Caco-2 (cell line): ENCODE measurements at regions not wholly inside any gene's neighbourhood (a gene's known extent, or its start where the extent isn't known, plus 50 kb on each side); places are given as distances from the start of the nearest gene placed in this dataset.

ENCODE experiments used
- BruUV-seq: library from RNA; stranded (reverse); fragments of 400-500 nt; replicated peaks from 2 replicates; lab custom pipeline; 2021; lab: Mats Ljungman, UMichigan
- CTCF ChIA-PET: fragments of 300-600 bp; sonication (Branson Sonifier 250); formaldehyde crosslinking; loops from one replicate; lab custom pipeline; 2022; ENCODE audit warnings: antibody characterized with exemption; lab: Charles Lee
- POLR2A ChIA-PET: fragments of 300-600 bp; sonication (Branson Sonifier 250); formaldehyde crosslinking; loops from one replicate; lab custom pipeline; 2022; ENCODE audit warnings: antibody characterized with exemption; lab: Charles Lee
- DNase-seq, 2 experiments: peaks; one replicate each; pipeline versions ENCODE4 v3.0.0 to v3.0.0-alpha.2; 2020 to 2022
- H3K27me3 ChIP-seq: replicated peaks from 2 replicates; pipeline ENCODE4 v1.6.0; 2011; ENCODE audit warnings: low read length; ENCODE audit not compliant: control insufficient read depth, insufficient read depth
- H3K36me3 ChIP-seq: 2 replicates; pipeline ENCODE4 v1.5.1; 2011; ENCODE audit warnings: low read length; ENCODE audit not compliant: control insufficient read depth, insufficient read depth
- H3K4me1 ChIP-seq: fragments of 250-450 bp; sonication (Bioruptor Pico); 2 replicates; pipeline ENCODE4 v1.5.1; 2020; ENCODE audit warnings: mild to moderate bottlenecking
- H3K4me3 ChIP-seq: 2 replicates; pipeline ENCODE4 v1.5.1; 2011; ENCODE audit warnings: low read depth, mild to moderate bottlenecking, control low read depth, low read length
- H3K9me3 ChIP-seq: fragments of 250-450 bp; sonication (Bioruptor Pico); 2 replicates; pipeline ENCODE4 v1.5.1; 2020; ENCODE audit warnings: mild to moderate bottlenecking, moderate library complexity
- H3K27ac Mint-ChIP-seq: one replicate; pipeline ENCODE4 v1.8.0; 2022; ENCODE audit warnings: mixed read lengths; ENCODE audit not compliant: unreplicated experiment
- H3K27me3 Mint-ChIP-seq: one replicate; pipeline ENCODE4 v1.8.0; 2022; ENCODE audit warnings: mixed read lengths; ENCODE audit not compliant: insufficient read depth, unreplicated experiment
- H3K36me3 Mint-ChIP-seq: one replicate; pipeline ENCODE4 v1.8.0; 2022; ENCODE audit warnings: mild to moderate bottlenecking, mixed read lengths; ENCODE audit not compliant: insufficient read depth, unreplicated experiment
- H3K4me1 Mint-ChIP-seq: one replicate; pipeline ENCODE4 v1.8.0; 2022; ENCODE audit warnings: low read depth, mixed read lengths; ENCODE audit not compliant: unreplicated experiment
- H3K4me3 Mint-ChIP-seq: one replicate; pipeline ENCODE4 v1.8.0; 2022; ENCODE audit warnings: mild to moderate bottlenecking, moderate library complexity, mixed read lengths; ENCODE audit not compliant: unreplicated experiment
- H3K9me3 Mint-ChIP-seq: one replicate; pipeline ENCODE4 v1.8.0; 2022; ENCODE audit warnings: mixed read lengths; ENCODE audit not compliant: unreplicated experiment
- intact Hi-C: fragments of 100-400 bp; cut with micrococcal nuclease; formaldehyde crosslinking; loops from one replicate; pipeline ENCODE4 v1.10.0; 2022; ENCODE audit not compliant: unreplicated experiment
- TF ChIP-seq, protein P1 (sequence below), 2 experiments: fragments of 200-600 bp in 1 of 2; IDR thresholded peaks; 1 replicate in 1 of 2; 2 replicates in 1 of 2; pipeline versions ENCODE4 v1.5.1 to v1.8.0; 2011 to 2022; ENCODE audit warnings: antibody characterized with exemption in 1 of 2, control low read depth in 1 of 2, inconsistent platforms in 1 of 2, low read depth in 1 of 2, low read length in 1 of 2, mild to moderate bottlenecking in 1 of 2, moderate library complexity in 1 of 2; ENCODE audit not compliant: insufficient read depth in 1 of 2, severe bottlenecking in 1 of 2, unreplicated experiment in 1 of 2

DNA sequence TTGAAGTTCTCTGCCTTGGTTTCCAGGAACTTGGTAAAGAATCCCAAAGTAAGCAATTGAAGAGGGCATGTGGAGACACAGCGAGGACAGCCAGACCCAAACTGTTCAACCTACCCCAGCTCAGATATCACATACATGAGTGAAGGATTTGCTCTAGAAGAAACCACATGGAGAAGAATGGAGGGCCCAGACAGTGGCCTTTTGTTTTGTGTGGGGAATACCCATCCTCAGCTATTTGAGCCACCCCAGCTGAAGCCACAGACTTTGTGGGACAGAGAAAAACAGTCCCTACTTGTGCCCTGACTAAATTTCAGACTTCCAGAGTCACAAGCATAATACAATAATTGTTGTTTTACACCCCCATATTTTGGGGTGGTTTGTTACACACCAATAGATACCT lies 387.1 kb downstream of the ZSWIM6 start:
- intact Hi-C loops, result no loop called here
- H3K4me1 ChIP-seq, result no peaks in the 10 kb centered on the region
- ChIA-PET POLR2A (no interaction called here), CTCF (no interaction called here)
- no peak for DNase-seq
- peaks cover 21% of the 10 kb centered on the region for H3K27me3 Mint-ChIP-seq
- no peak overlapping the region for H3K4me3 ChIP-seq
- no peaks in the 10 kb centered on the region for H3K36me3 ChIP-seq
- no peaks in the 10 kb centered on the region for H3K9me3 ChIP-seq
- H3K4me1 Mint-ChIP-seq, result no peaks in the 10 kb centered on the region
- peaks cover 15% of the 10 kb centered on the region for H3K9me3 Mint-ChIP-seq
- no peak overlapping the region for H3K4me3 Mint-ChIP-seq
- no peaks in the 10 kb centered on the region for H3K27me3 ChIP-seq
- no peaks in the 10 kb centered on the region for H3K36me3 Mint-ChIP-seq
- TF ChIP-seq, protein P1, sequence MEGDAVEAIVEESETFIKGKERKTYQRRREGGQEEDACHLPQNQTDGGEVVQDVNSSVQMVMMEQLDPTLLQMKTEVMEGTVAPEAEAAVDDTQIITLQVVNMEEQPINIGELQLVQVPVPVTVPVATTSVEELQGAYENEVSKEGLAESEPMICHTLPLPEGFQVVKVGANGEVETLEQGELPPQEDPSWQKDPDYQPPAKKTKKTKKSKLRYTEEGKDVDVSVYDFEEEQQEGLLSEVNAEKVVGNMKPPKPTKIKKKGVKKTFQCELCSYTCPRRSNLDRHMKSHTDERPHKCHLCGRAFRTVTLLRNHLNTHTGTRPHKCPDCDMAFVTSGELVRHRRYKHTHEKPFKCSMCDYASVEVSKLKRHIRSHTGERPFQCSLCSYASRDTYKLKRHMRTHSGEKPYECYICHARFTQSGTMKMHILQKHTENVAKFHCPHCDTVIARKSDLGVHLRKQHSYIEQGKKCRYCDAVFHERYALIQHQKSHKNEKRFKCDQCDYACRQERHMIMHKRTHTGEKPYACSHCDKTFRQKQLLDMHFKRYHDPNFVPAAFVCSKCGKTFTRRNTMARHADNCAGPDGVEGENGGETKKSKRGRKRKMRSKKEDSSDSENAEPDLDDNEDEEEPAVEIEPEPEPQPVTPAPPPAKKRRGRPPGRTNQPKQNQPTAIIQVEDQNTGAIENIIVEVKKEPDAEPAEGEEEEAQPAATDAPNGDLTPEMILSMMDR (IDR thresholded peaks at IDR 0.05; ENCODE audit: insufficient read depth in 1 of 2, low read depth in 1 of 2, low read length in 1 of 2, severe bottlenecking in 1 of 2, unreplicated experiment in 1 of 2), result no peak
- no peak overlapping the region for H3K27ac Mint-ChIP-seq
- BruUV-seq, result no TSS peak

DNA sequence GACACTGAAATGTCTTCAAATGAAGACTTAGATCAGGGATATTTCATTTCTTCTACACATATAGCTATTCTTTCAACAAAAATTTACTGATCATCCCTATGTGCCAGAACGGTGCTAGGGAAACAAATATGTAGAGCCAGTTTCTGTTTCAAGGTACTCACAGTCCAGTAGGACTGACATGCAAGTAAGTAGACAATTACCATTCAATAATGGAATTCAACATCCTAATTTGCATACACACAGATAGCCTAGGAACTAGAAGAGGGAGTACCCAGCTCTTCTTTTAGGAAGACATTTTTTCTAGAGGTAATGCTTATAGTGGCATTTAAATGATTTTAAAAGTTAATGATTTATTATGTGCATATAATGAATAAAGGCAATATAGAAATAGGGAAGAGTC lies 388.8 kb downstream of the ZSWIM6 start:
- Histone ChIP-seq H3K9me3 (no peaks in the 10 kb centered on the region), H3K27me3 (no peaks in the 10 kb centered on the region), H3K36me3 (no peaks in the 10 kb centered on the region), H3K4me3 (no peak overlapping the region), H3K4me1 (no peaks in the 10 kb centered on the region)
- ChIA-PET POLR2A (no interaction called here), CTCF (no interaction called here)
- intact Hi-C loops, result no loop called here
- H3K4me3 Mint-ChIP-seq, result no peak overlapping the region
- BruUV-seq, result no TSS peak
- DNase-seq, result no peak
- H3K27me3 Mint-ChIP-seq, result peaks cover 22% of the 10 kb centered on the region
- H3K4me1 Mint-ChIP-seq, result no peaks in the 10 kb centered on the region
- TF ChIP-seq, protein P1 (IDR thresholded peaks at IDR 0.05; ENCODE audit: insufficient read depth in 1 of 2, low read depth in 1 of 2, low read length in 1 of 2, severe bottlenecking in 1 of 2, unreplicated experiment in 1 of 2), result no peak
- no peaks in the 10 kb centered on the region for H3K36me3 Mint-ChIP-seq
- no peak overlapping the region for H3K27ac Mint-ChIP-seq
- H3K9me3 Mint-ChIP-seq, result peaks cover 15% of the 10 kb centered on the region

DNA sequence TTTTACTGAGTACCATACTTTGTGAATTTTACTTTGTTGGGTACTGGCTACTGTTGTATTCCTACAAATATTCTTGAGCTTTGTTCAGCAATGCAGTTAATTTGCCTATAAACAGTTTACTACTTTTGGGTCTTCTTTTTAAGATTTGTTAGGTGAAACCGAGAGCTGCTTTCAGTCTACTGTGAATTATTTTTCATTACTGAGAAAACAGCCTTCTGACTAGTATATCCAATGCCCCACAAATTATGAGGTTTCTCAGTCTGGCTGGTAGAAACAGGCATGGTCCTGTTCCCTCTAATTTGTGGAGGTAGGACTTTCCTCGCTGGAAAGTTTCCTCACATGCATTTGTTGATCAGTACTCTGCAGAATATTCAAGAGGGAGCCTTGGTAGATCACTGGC lies 392.0 kb downstream of the ZSWIM6 start:
- TF ChIP-seq, protein P1 (IDR thresholded peaks at IDR 0.05; ENCODE audit: insufficient read depth in 1 of 2, low read depth in 1 of 2, low read length in 1 of 2, severe bottlenecking in 1 of 2, unreplicated experiment in 1 of 2), result no peak
- no peak overlapping the region for H3K4me3 ChIP-seq
- BruUV-seq, result no TSS peak
- ChIA-PET POLR2A (no interaction called here), CTCF (no interaction called here)
- Mint-ChIP-seq H3K27ac (no peak overlapping the region), H3K9me3 (peaks cover 15% of the 10 kb centered on the region), H3K27me3 (peaks cover 16% of the 10 kb centered on the region), H3K36me3 (no peaks in the 10 kb centered on the region), H3K4me1 (no peaks in the 10 kb centered on the region), H3K4me3 (no peak overlapping the region)
- intact Hi-C loops, result no loop called here
- H3K9me3 ChIP-seq, result no peaks in the 10 kb centered on the region
- no peaks in the 10 kb centered on the region for H3K4me1 ChIP-seq
- H3K36me3 ChIP-seq, result no peaks in the 10 kb centered on the region
- no peak for DNase-seq
- no peaks in the 10 kb centered on the region; the same call in 1 of the 2 replicates for H3K27me3 ChIP-seq
